ENCODE measurements at regions not wholly inside any gene's neighbourhood (a gene's known extent, or its start where the extent isn't known, plus 50 kb on each side); places are given as distances from the start of the nearest gene placed in this dataset.

DNA sequence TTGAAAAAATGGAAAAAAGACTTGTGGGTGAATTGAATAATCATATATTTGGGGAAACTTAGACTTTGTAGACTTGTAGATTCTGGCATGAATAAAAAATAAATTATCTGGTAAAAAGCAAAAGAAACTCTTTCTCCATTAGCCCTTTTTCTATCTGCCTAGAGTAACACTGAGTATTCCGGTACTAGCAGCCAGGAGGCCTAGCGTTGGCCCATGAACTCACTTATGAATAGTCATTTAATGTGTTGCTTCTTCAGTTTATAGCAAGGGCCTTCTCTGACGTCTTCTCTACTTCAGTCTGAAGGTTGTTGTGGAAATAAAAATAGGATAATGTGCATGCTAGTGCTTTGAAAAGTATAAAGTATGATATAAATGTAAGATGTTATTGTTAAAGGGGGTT lies 851.2 kb upstream of the NR2F2 start:
- DNase-seq = no peak

DNA sequence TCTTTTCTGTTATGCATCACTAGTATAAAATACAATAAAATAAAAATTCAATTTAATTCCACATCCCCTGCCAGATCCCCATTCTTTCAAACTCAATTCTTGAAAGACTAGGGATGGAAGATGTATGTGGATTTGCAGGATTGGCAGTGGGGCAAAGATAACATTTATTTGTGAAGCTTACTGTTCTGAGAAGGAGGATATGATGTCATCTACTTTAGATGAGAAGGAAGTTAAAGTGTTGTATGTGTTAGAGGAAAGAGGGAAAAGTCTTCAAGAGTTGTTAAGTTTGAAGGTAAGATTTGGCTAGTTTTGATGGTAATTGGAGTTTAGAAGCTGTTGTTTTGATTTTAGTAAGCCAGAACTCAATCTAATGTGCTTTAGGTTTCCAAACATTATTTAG lies 845.1 kb upstream of the NR2F2 start:
- in situ Hi-C loops (cut with HindIII; ENCODE audit: low pct_ligation_motif_present, low pct_unique_long_range_greater_than_20kb, low sequenced_read_pairs) = no loop called here
- DNase-seq = no peak

More for the DNA sequence above, 851.2 kb upstream of the NR2F2 start:
- in situ Hi-C loops (cut with HindIII; ENCODE audit: low pct_ligation_motif_present, low pct_unique_long_range_greater_than_20kb, low sequenced_read_pairs) = no loop called here

DNA sequence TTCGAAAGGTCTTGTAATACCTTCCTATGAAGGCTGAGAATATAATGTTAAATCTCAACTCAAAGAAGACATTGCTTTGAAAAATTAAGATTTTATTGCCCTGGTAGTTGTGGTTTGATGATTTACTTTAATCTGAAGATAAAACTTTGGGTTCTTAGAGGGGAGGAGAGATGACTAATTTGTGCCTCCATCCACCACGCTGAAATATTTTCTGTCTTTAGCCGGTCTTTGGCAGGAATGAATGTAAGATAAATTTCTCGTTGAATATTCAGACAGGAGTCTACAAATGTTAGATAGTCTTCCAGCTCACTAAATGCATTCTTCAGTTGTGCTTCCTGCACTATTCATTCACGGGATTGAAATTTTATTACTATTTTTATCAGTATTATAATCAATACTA lies 844.3 kb upstream of the NR2F2 start:
- no peak for DNase-seq

DNA sequence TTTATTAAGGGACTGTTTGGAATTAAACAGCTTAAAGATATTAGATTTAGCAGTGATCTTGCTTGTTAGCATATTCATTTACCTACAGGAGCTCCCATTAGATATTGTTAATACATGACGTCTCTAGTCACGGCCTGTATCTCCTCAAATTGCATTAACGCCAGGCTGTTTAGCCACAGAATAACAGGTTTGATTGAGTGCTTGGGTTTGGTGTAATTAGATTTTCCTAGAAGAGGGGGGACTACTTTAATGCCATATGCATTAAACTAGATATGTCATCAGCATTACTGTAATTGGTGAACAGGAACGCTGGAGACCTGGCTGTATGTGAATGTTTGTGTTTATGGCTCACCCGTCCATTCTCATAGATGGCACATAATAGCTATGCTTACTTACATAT lies 841.4 kb upstream of the NR2F2 start:
- no peak for DNase-seq
- in situ Hi-C loops (cut with HindIII; ENCODE audit: low pct_ligation_motif_present, low pct_unique_long_range_greater_than_20kb, low sequenced_read_pairs) = no loop called here

More for the DNA sequence above, 844.3 kb upstream of the NR2F2 start:
- in situ Hi-C loops (cut with HindIII; ENCODE audit: low pct_ligation_motif_present, low pct_unique_long_range_greater_than_20kb, low sequenced_read_pairs) = no loop called here

DNA sequence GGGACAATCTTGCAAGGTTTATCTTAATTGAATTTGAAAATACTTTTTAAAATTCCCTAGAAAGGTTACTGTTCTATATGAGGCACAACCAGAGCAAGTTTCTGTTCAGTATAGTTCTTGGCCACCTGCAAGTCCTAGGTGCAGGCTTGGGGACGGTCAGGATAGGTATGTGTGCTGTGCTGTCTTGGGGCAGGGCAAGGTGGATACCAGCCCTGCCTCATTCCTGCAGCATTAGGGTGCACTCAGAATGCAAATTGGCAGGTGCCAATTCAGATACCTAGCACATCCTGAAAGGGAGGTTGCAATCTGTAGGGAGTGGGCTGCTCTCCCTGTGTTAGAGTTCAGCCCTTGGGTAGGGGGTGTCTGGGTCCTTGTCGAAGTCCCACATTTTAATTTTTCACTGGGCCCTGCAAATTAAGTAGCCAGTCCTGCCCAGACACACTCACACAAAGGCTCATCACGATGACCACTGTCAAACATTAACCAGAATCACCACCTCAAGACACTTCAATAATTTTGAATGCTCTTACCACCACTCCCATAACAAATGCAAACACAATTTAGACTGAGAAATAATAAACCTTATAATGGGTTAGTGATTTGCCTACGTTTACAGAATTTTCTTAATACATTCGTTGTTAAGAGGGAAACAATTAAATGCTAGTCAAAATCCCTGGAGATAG lies 838.0 kb upstream of the NR2F2 start:
- in situ Hi-C loops (cut with HindIII; ENCODE audit: low pct_ligation_motif_present, low pct_unique_long_range_greater_than_20kb, low sequenced_read_pairs) = no loop called here
- no peak for DNase-seq

DNA sequence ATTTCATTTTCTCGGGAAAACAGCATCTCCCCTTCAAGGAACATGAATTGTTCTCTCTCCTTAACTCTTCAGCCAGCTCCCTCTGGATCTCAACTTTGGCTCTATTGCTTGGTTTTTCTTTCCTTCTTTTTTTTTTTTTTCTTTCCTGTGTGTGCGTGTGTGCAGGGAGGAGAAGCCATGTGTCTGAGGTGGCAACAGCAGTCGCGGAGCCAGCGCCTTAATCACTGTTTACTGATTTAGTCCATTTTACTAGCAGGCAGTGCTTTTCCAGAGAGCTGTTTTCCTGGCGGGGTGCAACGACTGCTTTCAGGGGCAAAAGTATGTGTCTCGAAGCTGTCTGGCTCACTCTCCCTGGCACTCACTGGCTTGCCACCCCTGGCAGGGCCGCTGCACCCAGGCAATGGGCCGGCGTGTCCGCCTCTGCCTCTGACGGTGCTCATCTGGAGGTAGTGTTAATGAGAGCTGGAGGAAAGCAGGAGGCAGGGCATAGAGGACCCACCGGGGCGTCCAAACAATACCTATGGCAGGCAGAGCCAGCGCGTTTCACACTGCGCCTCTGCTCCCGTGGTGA lies 835.4 kb upstream of the NR2F2 start:
- no peak for DNase-seq
- in situ Hi-C loops (cut with HindIII; ENCODE audit: low pct_ligation_motif_present, low pct_unique_long_range_greater_than_20kb, low sequenced_read_pairs) = no loop called here

DNA sequence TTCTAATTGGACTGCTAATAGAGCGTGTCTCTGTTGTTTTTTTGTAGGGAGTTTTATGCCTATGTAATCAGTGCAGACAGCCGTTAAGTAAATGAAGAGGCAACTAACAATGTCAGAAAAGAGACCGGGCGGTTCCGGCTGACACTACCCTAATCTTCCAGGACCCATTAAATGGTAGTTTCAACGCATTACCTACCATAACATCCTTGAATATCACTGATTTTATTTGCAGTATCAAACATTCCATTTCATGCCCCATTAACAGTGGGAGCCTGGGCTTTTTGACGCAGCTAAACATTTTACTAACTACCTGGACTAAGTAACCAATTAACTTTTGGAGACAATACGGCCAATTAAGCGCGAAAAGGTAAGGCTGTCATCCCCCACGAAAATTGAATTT lies 832.9 kb upstream of the NR2F2 start:
- in situ Hi-C loops (cut with HindIII; ENCODE audit: low pct_ligation_motif_present, low pct_unique_long_range_greater_than_20kb, low sequenced_read_pairs) = no loop called here
- DNase-seq = no peak

DNA sequence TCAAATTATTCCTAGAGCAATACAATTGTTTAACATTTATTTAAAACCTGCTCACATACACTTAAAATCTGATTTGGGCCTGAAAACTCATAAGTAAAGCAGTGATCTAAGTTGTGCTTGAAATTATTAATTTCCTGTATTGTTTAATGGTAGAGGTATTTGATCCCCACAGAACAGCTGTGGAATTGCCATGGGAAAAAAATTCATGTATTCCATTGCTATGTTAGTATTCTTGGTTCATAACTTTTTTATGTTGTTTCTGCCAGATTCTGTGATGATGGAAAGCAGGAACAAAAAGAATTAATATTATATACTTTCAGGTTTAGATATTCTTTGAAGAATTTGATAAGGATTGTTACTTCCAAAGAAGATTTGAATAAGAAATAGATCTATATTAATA lies 831.5 kb upstream of the NR2F2 start:
- no peak for DNase-seq
- in situ Hi-C loops (cut with HindIII; ENCODE audit: low pct_ligation_motif_present, low pct_unique_long_range_greater_than_20kb, low sequenced_read_pairs) = no loop called here

DNA sequence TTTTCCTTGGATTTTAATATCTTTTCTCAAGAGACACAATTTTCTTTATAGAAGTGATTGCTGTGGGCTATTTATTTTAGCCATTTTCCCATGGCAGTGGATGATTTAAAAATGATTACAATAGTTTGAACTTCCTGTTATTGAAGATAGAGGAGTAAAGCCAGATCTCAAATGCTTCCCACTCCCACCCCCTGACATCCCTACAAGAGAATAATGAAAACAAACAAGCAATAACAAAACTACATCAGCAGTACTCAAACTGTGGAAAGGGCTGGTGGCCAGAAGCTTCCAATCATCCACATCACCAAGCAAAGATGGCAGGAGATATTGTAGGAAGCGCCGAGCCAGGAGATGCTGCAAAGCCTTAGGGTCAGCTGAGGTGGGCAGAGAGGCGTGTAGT lies 831.1 kb upstream of the NR2F2 start:
- in situ Hi-C loops (cut with HindIII; ENCODE audit: low pct_ligation_motif_present, low pct_unique_long_range_greater_than_20kb, low sequenced_read_pairs) = no loop called here
- no peak for DNase-seq

DNA sequence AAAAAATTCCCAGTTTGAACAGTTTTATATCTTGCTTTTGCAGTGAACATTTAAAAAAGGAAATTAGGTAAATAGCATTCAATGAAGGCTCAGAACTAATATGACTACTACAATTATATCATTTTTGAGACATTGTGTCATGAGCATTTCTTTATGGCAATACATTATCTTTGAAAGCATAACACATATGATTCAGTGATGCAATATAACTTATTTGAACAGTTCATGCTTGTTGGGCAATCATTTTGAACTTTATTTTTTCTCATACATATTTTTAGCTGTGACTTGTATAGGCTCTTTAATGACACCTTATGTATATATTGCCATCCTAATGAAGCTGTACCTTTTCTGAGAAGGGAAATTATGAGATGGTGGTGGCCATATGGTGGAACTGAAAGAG lies 828.6 kb upstream of the NR2F2 start:
- no peak for DNase-seq
- in situ Hi-C loops (cut with HindIII; ENCODE audit: low pct_ligation_motif_present, low pct_unique_long_range_greater_than_20kb, low sequenced_read_pairs) = no loop called here

DNA sequence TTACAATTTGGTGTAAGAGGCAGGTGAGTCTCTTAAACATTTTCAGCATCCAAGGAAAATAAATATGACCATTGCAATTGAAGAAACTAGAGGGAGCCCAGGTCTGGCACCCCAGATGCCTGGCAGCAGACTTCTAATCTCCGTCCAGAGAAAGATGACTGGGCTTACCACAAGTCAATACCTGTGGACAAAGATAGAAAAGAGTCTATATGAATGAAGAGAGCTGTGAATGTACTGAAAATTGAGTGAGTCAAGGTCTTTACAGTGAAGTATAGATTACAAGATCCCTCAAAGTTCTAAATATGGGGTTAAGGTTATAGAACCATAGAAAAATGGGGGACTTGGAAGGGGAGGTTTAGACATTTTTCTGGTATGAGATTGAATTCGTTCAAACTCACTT lies 827.4 kb upstream of the NR2F2 start:
- in situ Hi-C loops (cut with HindIII; ENCODE audit: low pct_ligation_motif_present, low pct_unique_long_range_greater_than_20kb, low sequenced_read_pairs) = no loop called here
- no peak for DNase-seq

DNA sequence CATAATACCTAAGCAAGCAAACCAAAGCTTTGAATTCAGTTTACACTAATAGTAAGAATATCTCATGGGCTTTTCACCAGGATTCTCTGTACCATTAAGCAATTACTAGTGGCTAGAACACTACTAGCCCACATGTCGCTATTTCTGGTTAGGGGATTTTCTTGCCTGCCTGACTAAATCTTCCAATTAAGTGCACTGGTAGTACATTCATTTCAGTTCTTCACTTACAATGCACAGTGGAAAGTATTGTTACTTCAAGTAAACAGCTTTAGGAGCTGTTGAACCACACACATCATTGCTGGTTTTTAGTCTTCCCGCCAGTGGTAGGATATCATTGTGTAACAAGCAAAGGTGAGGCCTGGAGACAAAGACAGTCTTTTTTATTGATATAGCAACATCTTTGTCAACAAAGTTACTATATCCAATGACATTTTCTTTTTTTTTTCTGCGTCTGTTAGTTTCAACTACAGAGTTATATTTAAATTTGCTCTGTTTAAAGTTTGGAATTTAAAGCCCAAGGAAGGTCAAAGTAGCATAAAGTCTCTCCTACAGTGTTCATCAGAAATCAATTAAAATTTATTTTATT lies 826.8 kb upstream of the NR2F2 start:
- DNase-seq = no peak
- in situ Hi-C loops (cut with HindIII; ENCODE audit: low pct_ligation_motif_present, low pct_unique_long_range_greater_than_20kb, low sequenced_read_pairs) = no loop called here

DNA sequence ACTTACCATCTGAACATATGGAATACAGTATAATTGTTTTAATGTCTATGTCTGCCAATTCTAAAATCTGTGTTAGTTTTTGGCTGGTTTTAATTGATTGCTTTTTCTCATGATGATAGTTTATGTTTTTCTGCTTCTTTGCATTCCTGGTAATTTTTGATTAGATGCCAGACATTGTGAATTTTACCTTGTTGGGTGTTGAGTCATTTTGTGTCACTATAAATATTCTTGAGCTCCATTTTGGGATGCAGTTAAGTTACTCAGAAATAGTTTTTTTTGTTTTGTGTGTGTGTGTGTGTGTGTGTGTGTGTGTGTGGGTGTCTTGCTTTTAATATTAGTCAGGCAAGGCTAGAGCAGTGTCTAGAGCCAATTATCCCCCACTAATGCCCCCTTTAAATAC lies 818.8 kb upstream of the NR2F2 start:
- no peak for DNase-seq
- in situ Hi-C loops (cut with HindIII; ENCODE audit: low pct_ligation_motif_present, low pct_unique_long_range_greater_than_20kb, low sequenced_read_pairs) = no loop called here

DNA sequence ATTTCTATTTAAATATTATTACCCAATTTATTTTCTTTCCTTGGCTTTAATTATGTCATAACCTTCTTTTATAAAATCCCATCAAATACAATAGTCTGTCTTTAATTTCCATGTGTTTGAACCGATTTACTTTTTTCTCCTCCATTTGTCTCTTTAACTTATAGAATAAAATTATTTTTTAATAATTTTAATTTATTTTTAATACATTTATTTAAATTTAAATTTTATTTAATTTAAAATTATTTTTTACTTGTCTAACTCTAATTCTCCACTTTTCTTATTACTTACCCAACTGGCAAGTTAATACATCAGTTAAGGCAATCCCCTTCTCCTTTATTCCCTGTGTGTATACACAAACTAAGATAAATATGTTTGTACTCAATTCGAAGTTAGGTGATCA lies 817.6 kb upstream of the NR2F2 start:
- in situ Hi-C loops (cut with HindIII; ENCODE audit: low pct_ligation_motif_present, low pct_unique_long_range_greater_than_20kb, low sequenced_read_pairs) = no loop called here
- no peak for DNase-seq

DNA sequence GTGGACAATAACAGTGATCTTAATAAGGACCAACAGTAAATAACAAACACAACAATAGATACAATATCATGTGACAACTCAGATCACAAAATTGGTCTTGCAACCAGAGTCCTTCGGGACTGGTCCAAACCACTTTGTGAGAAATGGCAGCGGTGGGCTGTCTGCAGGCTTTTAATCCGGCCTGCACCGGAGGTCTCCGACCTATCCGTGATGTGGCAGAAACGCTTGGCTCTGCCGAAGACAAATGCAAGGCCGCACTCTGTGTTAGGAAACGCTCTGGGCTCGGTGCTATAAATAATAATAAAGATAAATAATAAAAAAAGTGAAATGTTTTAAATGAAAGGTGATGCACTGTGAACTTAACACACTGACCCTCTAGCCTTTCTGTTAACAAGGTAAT lies 810.6 kb upstream of the NR2F2 start:
- in situ Hi-C loops (cut with HindIII; ENCODE audit: low pct_ligation_motif_present, low pct_unique_long_range_greater_than_20kb, low sequenced_read_pairs) = no loop called here
- no peak for DNase-seq

DNA sequence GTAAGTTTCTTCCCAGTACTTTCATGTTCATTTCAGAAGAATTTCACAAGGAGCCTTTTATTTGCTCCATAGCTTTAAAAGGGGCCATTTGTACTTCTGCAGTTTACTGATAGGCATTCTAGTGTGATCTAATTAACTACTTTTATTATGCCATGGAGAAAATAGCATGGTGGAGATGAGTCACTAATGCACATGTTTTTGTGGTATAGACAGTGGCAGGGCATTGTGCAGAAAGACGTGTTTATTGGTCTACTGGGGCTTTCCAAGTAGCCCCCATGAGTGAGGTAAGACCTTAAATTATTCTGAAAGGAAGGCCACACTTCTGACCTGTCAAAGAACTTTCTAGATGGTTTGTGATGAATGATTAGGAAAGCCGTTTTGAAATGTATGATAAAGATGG lies 810.0 kb upstream of the NR2F2 start:
- in situ Hi-C loops (cut with HindIII; ENCODE audit: low pct_ligation_motif_present, low pct_unique_long_range_greater_than_20kb, low sequenced_read_pairs) = no loop called here
- no peak for DNase-seq

DNA sequence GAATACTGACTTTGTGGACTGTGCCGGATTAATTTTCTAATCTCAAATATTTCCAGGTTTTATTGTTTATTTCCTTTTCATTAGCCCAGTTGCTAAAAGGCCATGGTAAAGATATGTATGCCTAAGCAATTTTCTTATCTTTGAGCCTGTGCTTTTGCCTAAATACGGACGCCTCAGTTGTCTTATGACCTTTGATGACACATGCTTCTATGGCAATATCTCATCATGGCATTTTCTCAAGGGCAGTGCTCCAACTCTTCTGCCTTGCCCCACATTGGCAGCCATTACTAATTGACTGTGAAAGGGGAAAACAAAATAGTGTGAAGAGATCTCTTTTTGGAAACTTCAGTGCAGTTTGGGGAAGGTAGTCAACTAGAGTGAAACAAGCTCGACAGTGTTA lies 809.6 kb upstream of the NR2F2 start:
- DNase-seq = no peak
- in situ Hi-C loops (cut with HindIII; ENCODE audit: low pct_ligation_motif_present, low pct_unique_long_range_greater_than_20kb, low sequenced_read_pairs) = no loop called here

DNA sequence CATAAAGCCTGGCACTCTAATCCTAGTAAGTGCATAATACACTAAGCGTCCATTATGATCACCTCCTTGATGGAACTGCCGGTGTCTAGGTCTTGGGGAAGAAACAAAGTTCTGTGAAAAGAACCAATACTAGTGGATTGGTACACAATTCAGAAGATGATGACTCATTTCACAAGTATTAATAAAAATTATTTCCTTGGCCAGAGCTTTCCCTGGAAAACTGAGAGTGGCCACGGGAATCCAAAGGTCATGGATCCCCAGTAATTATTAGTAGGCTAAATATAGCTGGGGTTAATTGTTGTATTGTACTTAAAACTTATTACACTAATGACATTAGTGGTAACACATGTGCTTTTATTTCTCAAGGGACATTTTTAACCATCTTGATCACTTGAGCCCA lies 808.0 kb upstream of the NR2F2 start:
- in situ Hi-C loops (cut with HindIII; ENCODE audit: low pct_ligation_motif_present, low pct_unique_long_range_greater_than_20kb, low sequenced_read_pairs) = no loop called here

DNA sequence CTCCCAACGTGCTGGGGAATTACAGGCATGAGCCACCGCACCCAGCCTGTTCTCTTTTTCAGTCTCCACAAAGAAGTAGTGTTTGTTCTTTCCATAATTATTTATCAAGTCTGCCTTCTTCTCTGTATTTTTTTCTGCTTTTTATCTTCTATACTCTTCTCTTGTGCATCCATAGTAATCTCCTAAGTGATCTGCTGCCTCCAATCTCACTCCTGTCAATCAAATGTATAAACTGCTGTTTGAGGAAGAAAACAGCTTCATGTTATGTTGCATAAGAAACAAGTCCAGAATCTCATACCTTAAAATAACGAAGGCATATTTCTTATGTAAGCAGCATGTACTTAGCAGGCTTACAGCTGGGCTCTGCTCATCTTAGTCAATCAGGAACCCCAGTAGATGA lies 801.6 kb upstream of the NR2F2 start:
- no peak for DNase-seq
- in situ Hi-C loops (cut with HindIII; ENCODE audit: low pct_ligation_motif_present, low pct_unique_long_range_greater_than_20kb, low sequenced_read_pairs) = no loop called here

More for the DNA sequence above, 808.0 kb upstream of the NR2F2 start:
- no peak for DNase-seq

DNA sequence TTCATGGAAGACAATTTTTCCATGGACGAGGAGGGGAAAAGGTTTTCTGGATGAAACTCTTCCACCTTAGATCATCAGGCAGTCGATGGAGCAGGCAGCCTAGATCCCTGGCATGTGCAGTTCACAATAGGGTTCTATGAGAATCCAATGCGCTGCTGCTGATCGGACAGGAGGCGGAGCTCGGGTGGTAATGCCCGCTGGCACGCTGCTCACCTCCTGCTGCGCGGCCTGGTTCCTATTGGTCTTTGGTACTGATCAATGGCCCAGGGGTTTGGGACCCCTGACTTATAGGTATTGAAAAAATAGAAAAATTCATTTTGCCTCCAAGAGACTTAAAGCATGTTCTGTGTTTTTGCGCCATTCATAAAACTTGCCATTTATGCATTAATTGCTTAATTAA lies 793.9 kb upstream of the NR2F2 start:
- DNase-seq = no peak
- in situ Hi-C loops (cut with HindIII; ENCODE audit: low pct_ligation_motif_present, low pct_unique_long_range_greater_than_20kb, low sequenced_read_pairs) = no loop called here

All from ACHN (cell line).